ENCODE measurements at regions not wholly inside any gene's neighbourhood (a gene's known extent, or its start where the extent isn't known, plus 50 kb on each side); places are given as distances from the start of the nearest gene placed in this dataset.

DNA sequence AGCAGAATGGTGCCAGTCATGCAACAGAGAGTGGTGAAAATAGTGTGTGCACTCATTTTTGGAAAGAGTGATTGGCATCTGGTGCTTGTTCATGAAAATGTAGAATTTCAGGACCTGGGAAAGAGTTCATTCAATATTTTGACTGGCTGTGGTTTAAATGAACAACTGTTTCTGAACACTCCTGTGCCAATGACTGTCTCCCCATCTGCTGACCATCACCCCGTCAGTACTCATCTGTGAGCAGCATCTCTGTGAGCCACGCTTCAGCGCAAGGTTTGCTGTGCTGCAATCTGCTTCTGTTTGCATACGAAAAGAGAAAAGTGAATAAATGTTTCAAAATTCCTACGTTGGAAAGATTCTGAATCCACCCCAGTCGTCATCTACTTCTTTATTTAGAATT lies 77.9 kb upstream of the RUNX1 start:
- no peak overlapping the region for H3K27ac Mint-ChIP-seq
- no peaks in the 10 kb centered on the region for H3K4me1 Mint-ChIP-seq
- DNase-seq, result no peak
- peaks cover 56% of the 10 kb centered on the region for H3K9me3 Mint-ChIP-seq
- H3K27me3 Mint-ChIP-seq, result no peaks in the 10 kb centered on the region
- H3K36me3 Mint-ChIP-seq (ENCODE audit: low read depth), result peaks cover 2% of the 10 kb centered on the region
- no peak overlapping the region for H3K4me3 Mint-ChIP-seq
- intact Hi-C loops (cut with micrococcal nuclease), result no loop called here

DNA sequence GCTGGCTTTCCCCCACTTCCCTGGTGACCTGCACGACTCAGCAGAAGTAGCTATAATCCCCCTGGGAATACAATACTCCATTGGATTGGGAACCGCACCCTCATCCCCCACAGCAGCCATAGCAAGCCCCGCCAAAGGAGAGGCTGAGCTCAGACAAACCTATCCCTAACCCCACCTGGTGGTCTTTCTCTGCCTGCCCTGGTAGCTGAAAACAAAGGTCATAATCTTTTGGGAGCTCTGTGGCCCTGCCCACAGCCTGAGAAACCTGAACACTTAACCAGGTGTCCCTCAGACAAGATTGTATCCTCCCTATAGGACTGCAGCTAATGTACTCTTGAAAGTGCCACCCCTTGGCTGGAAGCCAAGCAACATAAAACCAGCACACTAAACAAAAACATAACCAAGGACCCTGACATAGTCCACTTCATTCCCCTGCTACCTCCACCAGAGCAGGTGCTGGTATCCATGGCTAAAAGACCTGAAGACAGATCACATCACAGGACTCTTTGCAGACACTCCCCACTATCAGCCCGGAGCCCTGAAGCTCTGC lies 71.6 kb upstream of the RUNX1 start:
- Mint-ChIP-seq H3K4me1 (no peaks in the 10 kb centered on the region), H3K9me3 (peaks cover 45% of the 10 kb centered on the region), H3K4me3 (no peak overlapping the region), H3K27me3 (no peaks in the 10 kb centered on the region), H3K36me3 (ENCODE audit: low read depth) (peaks cover 2% of the 10 kb centered on the region), H3K27ac (no peak overlapping the region)
- DNase-seq, result no peak
- intact Hi-C loops (cut with micrococcal nuclease), result no loop called here

DNA sequence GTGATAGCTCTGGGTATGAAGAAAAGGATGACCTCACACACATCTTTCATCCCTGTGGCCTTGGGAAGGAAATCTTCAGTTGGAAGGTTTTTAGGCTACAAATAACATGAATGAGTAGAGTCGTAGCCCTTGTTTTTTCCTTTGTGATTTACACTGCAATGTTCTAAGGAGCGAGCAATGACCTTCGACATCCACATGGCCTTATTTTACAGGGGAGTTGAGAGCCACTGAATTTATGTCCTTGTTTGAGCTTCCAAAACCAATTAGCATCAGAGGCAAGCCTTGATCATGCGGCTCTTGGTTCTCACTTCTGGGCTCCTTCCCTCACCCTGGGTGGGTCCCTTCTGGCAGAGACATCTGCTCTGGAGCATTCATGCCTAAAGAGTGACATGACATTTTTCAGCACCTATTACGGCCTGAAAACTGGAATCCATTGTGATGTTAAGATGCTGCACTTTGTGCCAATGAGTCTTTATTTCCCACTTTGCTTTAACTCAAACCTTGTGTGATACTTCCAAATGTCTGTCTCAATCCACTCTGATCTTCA lies 70.5 kb upstream of the RUNX1 start:
- intact Hi-C loops (cut with micrococcal nuclease), result no loop called here
- Mint-ChIP-seq H3K4me3 (no peak overlapping the region), H3K36me3 (ENCODE audit: low read depth) (peaks cover 2% of the 10 kb centered on the region), H3K27me3 (no peaks in the 10 kb centered on the region), H3K27ac (no peak overlapping the region), H3K9me3 (peaks cover 43% of the 10 kb centered on the region), H3K4me1 (no peaks in the 10 kb centered on the region)
- no peak for DNase-seq

DNA sequence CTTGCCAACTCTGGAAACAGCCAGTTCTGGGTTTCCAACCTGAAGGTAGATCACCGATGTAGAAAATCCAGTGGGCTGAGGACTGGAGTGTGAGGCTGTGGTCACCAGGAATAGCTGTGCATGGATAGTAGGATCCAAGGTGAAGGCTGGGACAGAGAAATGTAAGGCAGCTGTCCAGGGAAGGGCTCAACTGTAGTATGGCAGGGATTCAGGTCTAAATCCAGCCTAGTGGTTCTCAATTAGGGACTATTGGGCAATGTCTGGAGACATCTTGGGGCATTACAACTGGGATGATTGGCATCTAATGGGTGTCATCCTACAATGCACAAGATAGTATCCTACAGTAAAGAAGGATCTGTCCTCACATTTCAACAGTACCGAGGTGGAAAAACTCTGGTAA lies 67.7 kb upstream of the RUNX1 start:
- intact Hi-C loops (cut with micrococcal nuclease), result no loop called here
- no peak overlapping the region for H3K27ac Mint-ChIP-seq
- H3K4me3 Mint-ChIP-seq, result no peak overlapping the region
- peaks cover 7% of the 10 kb centered on the region for H3K4me1 Mint-ChIP-seq
- peaks cover 5% of the 10 kb centered on the region for H3K36me3 Mint-ChIP-seq (ENCODE audit: low read depth)
- H3K9me3 Mint-ChIP-seq, result peaks cover 34% of the 10 kb centered on the region
- DNase-seq, result no peak
- H3K27me3 Mint-ChIP-seq, result no peaks in the 10 kb centered on the region

DNA sequence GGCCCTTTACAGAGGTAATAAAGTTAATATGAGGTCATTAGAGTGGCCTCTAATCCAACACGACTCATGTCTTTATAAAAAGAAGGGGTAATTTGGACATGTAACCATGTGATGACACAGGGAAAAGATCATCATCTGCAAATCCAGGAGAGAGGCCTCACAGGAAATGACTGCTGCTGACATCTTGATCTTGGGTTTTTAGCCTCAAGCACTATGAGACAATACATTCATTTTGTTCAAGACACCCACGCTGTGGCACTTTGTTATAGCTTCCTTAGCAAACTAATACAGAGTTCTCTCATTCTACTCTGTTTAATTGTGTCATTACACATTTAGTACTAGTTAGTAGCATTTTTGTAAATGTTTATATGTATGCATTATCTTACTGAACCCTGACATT lies 64.0 kb upstream of the RUNX1 start:
- intact Hi-C loops (cut with micrococcal nuclease), result loop anchor here (2.0 kb wide), 1 partner anchor 26 kb away; no protein-coding TSS in a partner anchor
- Mint-ChIP-seq H3K27me3 (no peaks in the 10 kb centered on the region), H3K4me1 (peaks cover 7% of the 10 kb centered on the region), H3K4me3 (no peak overlapping the region), H3K36me3 (ENCODE audit: low read depth) (peaks cover 5% of the 10 kb centered on the region), H3K27ac (peak overlapping the region; percentile 23), H3K9me3 (peaks cover 29% of the 10 kb centered on the region)
- no peak for DNase-seq

DNA sequence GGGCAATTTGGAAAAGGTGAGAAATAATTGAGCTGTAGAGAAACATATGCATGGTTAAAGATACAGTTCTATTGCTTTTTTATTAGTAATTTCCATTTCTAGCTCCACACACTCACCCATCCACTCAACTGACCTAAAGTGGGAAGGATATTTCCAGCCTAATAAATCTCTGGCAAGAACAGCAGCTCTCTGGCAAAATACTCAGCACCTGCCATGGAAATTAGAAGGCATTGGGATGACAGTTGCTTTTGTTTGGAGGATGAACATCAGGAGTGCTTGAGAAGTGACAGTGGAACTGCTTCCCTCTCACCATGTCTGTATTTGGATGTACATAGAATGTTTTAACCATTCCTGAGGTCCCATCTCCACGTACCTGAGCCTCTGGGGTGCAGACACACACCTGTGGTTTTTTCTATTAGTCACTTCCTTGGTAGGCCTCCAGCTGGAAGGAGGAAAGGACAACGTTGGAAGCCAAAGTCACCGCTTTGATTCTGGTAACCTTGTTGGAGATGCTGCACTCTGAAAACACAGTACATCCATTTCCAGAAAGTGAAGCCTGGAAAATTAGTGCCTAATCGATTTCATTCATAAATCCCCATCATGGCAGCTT lies 62.3 kb upstream of the RUNX1 start:
- peaks cover 7% of the 10 kb centered on the region for H3K4me1 Mint-ChIP-seq
- intact Hi-C loops (cut with micrococcal nuclease), result no loop called here
- H3K27me3 Mint-ChIP-seq, result no peaks in the 10 kb centered on the region
- peaks cover 23% of the 10 kb centered on the region for H3K9me3 Mint-ChIP-seq
- peaks cover 5% of the 10 kb centered on the region for H3K36me3 Mint-ChIP-seq (ENCODE audit: low read depth)
- no peak for DNase-seq
- H3K4me3 Mint-ChIP-seq, result no peak overlapping the region
- no peak overlapping the region for H3K27ac Mint-ChIP-seq

DNA sequence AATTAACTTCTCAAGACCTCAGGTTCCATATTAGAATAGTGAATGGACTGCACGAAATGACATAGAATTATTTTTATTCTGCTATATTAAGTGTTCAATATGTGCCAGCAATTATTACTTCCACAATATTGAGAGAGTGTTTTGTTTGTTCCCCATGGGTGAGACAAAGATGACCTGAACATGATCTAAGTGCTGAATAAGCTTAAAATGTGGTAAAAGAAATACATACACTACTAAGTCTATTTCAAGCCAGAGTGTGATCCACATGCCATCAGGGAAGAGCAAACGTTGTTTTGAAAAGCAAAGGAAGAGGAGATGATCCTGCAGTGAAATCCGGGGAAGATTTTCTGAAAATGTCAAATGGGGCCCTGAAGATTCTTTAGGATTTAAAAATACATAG lies 59.8 kb upstream of the RUNX1 start:
- Mint-ChIP-seq H3K36me3 (ENCODE audit: low read depth) (peaks cover 5% of the 10 kb centered on the region), H3K4me1 (peaks cover 7% of the 10 kb centered on the region), H3K9me3 (peaks cover 14% of the 10 kb centered on the region), H3K27me3 (no peaks in the 10 kb centered on the region), H3K4me3 (no peak overlapping the region), H3K27ac (no peak overlapping the region)
- intact Hi-C loops (cut with micrococcal nuclease), result no loop called here
- DNase-seq, result no peak

DNA sequence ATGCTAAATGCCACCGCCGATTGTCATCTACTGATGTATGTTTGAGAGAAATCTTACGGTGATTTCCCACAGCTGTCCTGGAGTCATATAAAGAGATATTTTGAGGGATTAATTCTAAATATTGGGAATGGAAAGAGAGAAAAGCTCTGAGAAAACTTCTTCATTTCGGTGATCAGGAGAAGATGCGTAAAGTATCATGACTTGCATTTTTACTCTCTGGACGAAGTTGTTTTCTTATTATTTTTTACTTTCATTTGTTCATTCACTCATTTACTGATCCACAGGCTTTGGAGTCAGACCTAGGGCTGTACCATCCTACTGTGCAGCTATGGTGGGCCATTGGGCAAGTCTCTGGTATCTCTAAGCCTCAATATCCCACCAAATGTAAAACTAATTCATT lies 58.4 kb upstream of the RUNX1 start:
- Mint-ChIP-seq H3K9me3 (peaks cover 6% of the 10 kb centered on the region), H3K27me3 (no peaks in the 10 kb centered on the region), H3K4me3 (no peak overlapping the region), H3K4me1 (no peaks in the 10 kb centered on the region), H3K36me3 (ENCODE audit: low read depth) (peaks cover under 1% of the 10 kb centered on the region), H3K27ac (no peak overlapping the region)
- intact Hi-C loops (cut with micrococcal nuclease), result no loop called here
- DNase-seq, result no peak

DNA sequence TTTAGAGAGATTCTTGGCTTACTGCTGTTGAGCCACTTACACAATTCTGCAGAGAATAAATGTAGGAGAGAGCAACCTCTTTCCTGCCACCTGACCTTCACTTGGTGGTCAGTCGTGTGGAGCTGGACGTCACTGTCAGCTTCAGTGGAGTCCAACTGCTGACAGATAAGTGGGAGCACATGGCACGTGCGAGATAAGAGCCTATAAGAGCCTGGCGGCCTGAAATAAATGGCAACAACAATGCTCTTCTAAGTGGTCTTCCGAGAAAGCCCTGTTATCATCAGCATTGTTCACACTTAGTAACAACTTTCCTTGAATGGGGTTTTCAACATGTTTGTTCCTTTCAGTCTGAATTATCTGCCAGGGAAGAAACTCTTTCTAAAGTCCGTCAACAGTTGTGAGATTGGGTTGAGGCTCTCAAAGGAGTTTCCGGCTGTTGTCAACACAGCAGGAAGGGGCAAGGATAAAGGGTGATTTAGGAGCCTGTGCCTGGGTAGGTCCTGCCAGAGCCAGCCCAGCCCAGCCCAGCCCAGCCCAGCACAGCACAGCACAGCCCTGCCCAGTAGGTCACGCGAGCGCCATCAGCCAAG lies 57.2 kb upstream of the RUNX1 start:
- intact Hi-C loops (cut with micrococcal nuclease), result no loop called here
- Mint-ChIP-seq H3K4me3 (no peak overlapping the region), H3K27me3 (no peaks in the 10 kb centered on the region), H3K36me3 (ENCODE audit: low read depth) (no peaks in the 10 kb centered on the region), H3K9me3 (peaks cover 6% of the 10 kb centered on the region), H3K4me1 (no peaks in the 10 kb centered on the region), H3K27ac (no peak overlapping the region)
- DNase-seq, result no peak

DNA sequence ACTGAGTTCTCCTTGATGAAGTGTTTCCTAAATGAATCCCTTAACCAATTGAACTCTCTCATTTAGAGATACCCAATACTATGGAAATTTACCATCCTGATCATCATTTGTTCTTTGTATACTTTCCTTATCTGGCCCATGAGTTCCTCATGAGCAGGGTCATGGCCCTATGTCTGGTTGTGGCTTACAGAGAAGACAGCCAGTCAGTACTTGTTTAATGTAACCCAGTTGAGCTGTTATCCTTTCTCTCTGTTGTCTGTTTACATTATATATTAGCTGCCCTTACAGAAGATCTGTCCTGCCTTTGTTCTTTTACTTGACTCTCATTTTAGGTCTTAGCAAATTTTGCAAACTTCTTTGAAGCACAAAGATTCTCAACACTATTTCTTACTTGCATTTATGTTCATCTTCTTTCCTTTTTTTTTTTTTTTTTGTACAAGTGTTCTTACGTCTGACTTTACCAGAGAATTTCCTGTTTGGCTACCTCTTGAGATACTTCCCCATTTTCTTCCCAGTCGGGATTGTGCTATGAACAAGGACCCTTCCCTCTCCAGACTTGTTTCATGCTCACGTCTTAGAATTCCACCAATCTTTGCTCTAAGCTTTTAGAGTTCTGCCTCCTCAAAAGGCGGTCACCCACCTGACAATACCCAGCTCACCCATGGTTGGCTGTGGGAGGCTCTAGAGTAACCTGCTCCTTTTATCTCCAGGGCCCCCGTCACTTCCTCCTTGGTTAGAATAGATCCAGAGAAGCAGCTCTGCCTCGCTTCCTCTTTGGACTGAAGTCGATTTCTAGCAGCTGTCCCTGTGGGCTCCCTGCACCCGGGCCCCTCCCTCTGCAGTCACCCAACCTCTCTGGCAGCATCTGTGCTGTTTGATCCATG lies 53.6 kb upstream of the RUNX1 start:
- Mint-ChIP-seq H3K9me3 (no peaks in the 10 kb centered on the region), H3K27ac (no peak overlapping the region), H3K27me3 (no peaks in the 10 kb centered on the region), H3K36me3 (ENCODE audit: low read depth) (no peaks in the 10 kb centered on the region), H3K4me3 (no peak overlapping the region), H3K4me1 (peaks cover 3% of the 10 kb centered on the region)
- intact Hi-C loops (cut with micrococcal nuclease), result no loop called here
- peak; percentile 69 for DNase-seq

DNA sequence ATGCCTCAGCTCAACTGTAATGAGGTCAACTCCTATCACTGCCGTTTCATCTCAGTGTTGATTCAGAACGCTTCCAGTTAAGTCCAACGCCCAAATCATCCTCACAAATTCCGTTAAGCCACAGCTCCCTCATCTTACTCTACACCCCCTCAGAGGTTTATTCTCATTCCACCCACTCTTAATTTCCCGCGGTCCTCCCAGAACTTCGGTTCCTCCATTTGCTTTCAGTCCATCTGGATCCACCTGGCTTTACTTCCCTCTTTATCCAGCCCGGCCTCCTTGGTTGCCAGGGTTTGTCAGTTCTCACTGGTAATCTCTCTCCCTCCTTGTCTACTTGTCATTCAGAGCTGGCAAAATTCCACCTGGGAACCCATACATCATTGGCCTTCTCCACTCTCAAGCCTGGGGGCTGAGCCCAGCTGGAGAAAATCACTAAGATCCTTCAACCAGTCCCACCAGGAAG lies 51.3 kb upstream of the RUNX1 start:
- peak; percentile 45 for DNase-seq
- H3K36me3 Mint-ChIP-seq (ENCODE audit: low read depth), result no peaks in the 10 kb centered on the region
- H3K4me1 Mint-ChIP-seq, result peaks cover 21% of the 10 kb centered on the region
- H3K27me3 Mint-ChIP-seq, result no peaks in the 10 kb centered on the region
- H3K27ac Mint-ChIP-seq, result no peak overlapping the region
- no peak overlapping the region for H3K4me3 Mint-ChIP-seq
- intact Hi-C loops (cut with micrococcal nuclease), result no loop called here
- no peaks in the 10 kb centered on the region for H3K9me3 Mint-ChIP-seq

DNA sequence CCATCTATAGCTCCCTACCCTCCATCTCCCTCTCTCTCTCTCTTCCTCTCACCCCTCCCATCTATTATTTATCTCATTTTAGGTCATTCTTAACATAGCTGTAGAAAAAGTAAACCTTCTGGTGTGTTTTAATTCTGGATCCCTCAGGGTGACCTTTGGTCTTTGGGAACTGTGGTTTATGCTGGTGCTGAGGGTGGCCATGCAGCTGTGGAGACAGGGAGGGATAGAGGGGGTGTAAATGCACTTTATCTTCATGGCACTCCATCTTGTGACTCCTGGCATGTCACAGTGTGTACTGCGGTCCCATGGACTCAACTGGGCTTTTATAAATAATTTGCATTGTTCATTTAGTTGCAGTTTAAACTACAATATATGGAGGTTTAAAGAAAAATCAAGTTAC lies 50.2 kb upstream of the RUNX1 start:
- no peaks in the 10 kb centered on the region for H3K27me3 Mint-ChIP-seq
- H3K27ac Mint-ChIP-seq, result peak overlapping the region; percentile 39
- peaks cover 2% of the 10 kb centered on the region for H3K9me3 Mint-ChIP-seq
- intact Hi-C loops (cut with micrococcal nuclease), result loop anchor here (5.0 kb wide), 1 partner anchor 292 kb away; no protein-coding TSS in a partner anchor
- peaks cover 27% of the 10 kb centered on the region for H3K4me1 Mint-ChIP-seq
- H3K36me3 Mint-ChIP-seq (ENCODE audit: low read depth), result no peaks in the 10 kb centered on the region
- no peak for DNase-seq
- no peak overlapping the region for H3K4me3 Mint-ChIP-seq

Data from activated CD4-positive, alpha-beta T cell treated with anti-CD3 and anti-CD28 coated beads, Interleukin-2, amount 10 ng/mL, durations not matched to agents 24 days and 14 days (primary cell).